PC-9 (cell line): ENCODE measurements at regions not wholly inside any gene's neighbourhood (a gene's known extent, or its start where the extent isn't known, plus 50 kb on each side); places are given as distances from the start of the nearest gene placed in this dataset.

ENCODE experiments used
- BruUV-seq: library from RNA; stranded (reverse); fragments of 400-500 nt; replicated peaks from 2 replicates; lab custom pipeline; 2021; lab: Mats Ljungman, UMichigan
- CTCF ChIA-PET: fragments of 300-600 bp; sonication (Branson Sonifier 250); formaldehyde crosslinking; loops from one replicate; lab custom pipeline; 2022; ENCODE audit warnings: antibody characterized with exemption; lab: Charles Lee
- POLR2A ChIA-PET: fragments of 300-600 bp; sonication (Branson Sonifier 250); formaldehyde crosslinking; loops from one replicate; lab custom pipeline; 2022; ENCODE audit warnings: antibody characterized with exemption; ENCODE audit not compliant: unreplicated experiment; lab: Charles Lee
- DNase-seq, 2 experiments: peaks; one replicate each; pipeline versions ENCODE4 v3.0.0 to v3.0.0-alpha.2; 2015 to 2022; ENCODE audit warnings: mixed read lengths in 1 of 2
- H2AFZ ChIP-seq: fragments of 200-600 bp; sonication (generic); 2 replicates; pipeline ENCODE4 v1.8.1; 2017; ENCODE audit warnings: antibody characterized with exemption
- H3F3A ChIP-seq: fragments of 200-600 bp; sonication (generic); 2 replicates; pipeline ENCODE4 v1.8.1; 2017; ENCODE audit warnings: antibody characterized with exemption, mild to moderate bottlenecking, low read depth; ENCODE audit not compliant: insufficient read depth
- H3K27ac ChIP-seq: fragments of 200-600 bp; sonication (generic); 2 replicates; pipeline ENCODE4 v1.6.1; 2016; ENCODE audit warnings: mixed run types
- H3K27me3 ChIP-seq: fragments of 200-600 bp; sonication (generic); 2 replicates; pipeline ENCODE4 v1.6.1; 2016; ENCODE audit warnings: low read depth, mixed run types; ENCODE audit not compliant: insufficient read depth
- H3K36me3 ChIP-seq: fragments of 200-600 bp; sonication (generic); 2 replicates; pipeline ENCODE4 v1.6.1; 2016; ENCODE audit warnings: low read depth, mixed run types
- H3K4me1 ChIP-seq: fragments of 200-600 bp; sonication (generic); replicated peaks from 2 replicates; pipeline ENCODE4 v1.6.1; 2016; ENCODE audit warnings: mixed run types; ENCODE audit not compliant: insufficient read depth
- H3K4me2 ChIP-seq: fragments of 200-600 bp; sonication (generic); 2 replicates; pipeline ENCODE4 v1.6.1; 2017; ENCODE audit warnings: mixed run types
- H3K4me3 ChIP-seq: fragments of 200-600 bp; sonication (generic); 2 replicates; pipeline ENCODE4 v1.6.1; 2016; ENCODE audit warnings: mixed run types
- H3K79me2 ChIP-seq: fragments of 200-600 bp; sonication (generic); 2 replicates; pipeline ENCODE4 v1.6.1; 2017; ENCODE audit warnings: low read depth, mixed run types
- H3K9me2 ChIP-seq: fragments of 200-600 bp; sonication (generic); 2 replicates; pipeline ENCODE4 v1.8.1; 2017; ENCODE audit warnings: mild to moderate bottlenecking; ENCODE audit not compliant: insufficient read depth
- H3K9me3 ChIP-seq: fragments of 200-600 bp; sonication (generic); 2 replicates; pipeline ENCODE4 v1.8.1; 2016; ENCODE audit warnings: low read depth; ENCODE audit not compliant: insufficient read depth
- H4K20me1 ChIP-seq: fragments of 200-600 bp; sonication (generic); 2 replicates; pipeline ENCODE4 v1.8.1; 2017; ENCODE audit not compliant: insufficient read depth
- EZH2 ChIP-seq: fragments of 200-600 bp; sonication (generic); IDR thresholded peaks from 2 replicates; pipeline ENCODE4 v1.8.0; 2017; ENCODE audit warnings: antibody characterized with exemption, low read depth
- intact Hi-C: fragments of 100-400 bp; cut with micrococcal nuclease; formaldehyde crosslinking; loops from one replicate; pipeline ENCODE4 v1.10.0; 2022; ENCODE audit not compliant: unreplicated experiment
- TF ChIP-seq, protein P1 (sequence below): fragments of 200-600 bp; sonication (generic); conservative IDR thresholded peaks from 2 replicates; pipeline ENCODE4 v1.6.1; 2017; ENCODE audit warnings: mixed run types, antibody characterized with exemption, mild to moderate bottlenecking, moderate library complexity

DNA sequence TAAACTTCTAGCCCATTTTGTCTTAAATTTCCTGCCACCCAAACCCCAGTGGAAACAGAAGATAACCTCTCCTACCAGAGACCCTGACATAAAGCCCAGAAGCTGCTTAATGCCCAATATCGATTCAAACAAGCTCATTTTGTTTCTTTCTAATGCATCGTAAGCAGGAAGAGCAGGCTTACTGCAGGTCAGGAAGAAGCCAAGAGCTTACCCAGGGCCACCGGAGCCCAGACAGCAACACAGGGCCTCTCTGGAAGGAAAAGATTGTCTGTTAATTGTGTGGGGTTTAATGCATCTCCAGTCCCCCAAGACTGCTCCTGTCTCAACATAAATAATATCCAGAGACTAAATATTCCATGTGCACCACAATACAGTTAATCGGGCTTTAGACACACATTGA is 177.3 kb upstream of the NOCT start:
- TF ChIP-seq, protein P1, sequence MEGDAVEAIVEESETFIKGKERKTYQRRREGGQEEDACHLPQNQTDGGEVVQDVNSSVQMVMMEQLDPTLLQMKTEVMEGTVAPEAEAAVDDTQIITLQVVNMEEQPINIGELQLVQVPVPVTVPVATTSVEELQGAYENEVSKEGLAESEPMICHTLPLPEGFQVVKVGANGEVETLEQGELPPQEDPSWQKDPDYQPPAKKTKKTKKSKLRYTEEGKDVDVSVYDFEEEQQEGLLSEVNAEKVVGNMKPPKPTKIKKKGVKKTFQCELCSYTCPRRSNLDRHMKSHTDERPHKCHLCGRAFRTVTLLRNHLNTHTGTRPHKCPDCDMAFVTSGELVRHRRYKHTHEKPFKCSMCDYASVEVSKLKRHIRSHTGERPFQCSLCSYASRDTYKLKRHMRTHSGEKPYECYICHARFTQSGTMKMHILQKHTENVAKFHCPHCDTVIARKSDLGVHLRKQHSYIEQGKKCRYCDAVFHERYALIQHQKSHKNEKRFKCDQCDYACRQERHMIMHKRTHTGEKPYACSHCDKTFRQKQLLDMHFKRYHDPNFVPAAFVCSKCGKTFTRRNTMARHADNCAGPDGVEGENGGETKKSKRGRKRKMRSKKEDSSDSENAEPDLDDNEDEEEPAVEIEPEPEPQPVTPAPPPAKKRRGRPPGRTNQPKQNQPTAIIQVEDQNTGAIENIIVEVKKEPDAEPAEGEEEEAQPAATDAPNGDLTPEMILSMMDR, result no peak
- TF ChIP-seq EZH2, result no peak
- no peaks in the 10 kb centered on the region for H3K27me3 ChIP-seq
- no TSS peak for BruUV-seq
- intact Hi-C loops, result no loop called here
- POLR2A ChIA-PET, result no interaction called here
- no peaks in the 10 kb centered on the region for H3F3A ChIP-seq
- H4K20me1 ChIP-seq, result no peaks in the 10 kb centered on the region
- CTCF ChIA-PET, result no interaction called here
- no peak overlapping the region for H3K4me3 ChIP-seq
- no peaks in the 10 kb centered on the region for H3K79me2 ChIP-seq
- H3K36me3 ChIP-seq, result no peaks in the 10 kb centered on the region
- H3K4me1 ChIP-seq, result no peaks in the 10 kb centered on the region
- H3K27ac ChIP-seq, result no peak overlapping the region
- DNase-seq, result no peak
- no peak overlapping the region for H2AFZ ChIP-seq
- no peaks in the 10 kb centered on the region for H3K9me2 ChIP-seq
- no peaks in the 10 kb centered on the region for H3K9me3 ChIP-seq
- no peak overlapping the region for H3K4me2 ChIP-seq

DNA sequence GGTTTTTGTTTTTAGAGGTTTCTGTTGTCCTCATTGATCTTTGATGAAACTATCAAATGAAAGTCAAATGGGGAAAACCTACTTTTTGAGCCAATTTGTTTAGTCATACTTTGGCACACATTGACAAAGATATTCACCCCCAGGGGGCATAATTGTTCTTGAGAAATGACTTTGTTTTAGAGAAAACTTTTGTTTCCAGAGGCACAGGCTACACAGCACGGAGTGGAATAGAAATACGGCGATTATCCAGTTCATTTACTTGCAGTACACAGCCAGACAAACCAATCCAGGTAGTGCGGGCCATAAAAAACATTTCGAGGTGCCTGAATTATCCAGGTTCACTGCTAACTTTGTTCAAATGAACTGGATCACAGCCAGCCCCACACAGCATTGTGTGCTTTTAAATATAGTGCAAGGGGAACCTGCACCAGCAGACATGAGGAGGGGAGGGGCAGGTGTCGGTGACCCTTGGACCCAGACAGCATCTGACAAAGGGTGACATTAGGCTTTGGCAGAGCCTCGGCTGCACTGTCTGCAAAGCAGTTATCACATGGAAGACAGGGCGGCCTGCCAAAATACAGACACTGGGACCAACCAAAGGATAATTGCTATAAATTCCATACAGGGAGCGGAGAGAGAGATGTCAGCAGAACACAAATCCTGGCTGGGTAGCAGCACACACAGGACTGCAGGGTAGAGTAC is 179.6 kb upstream of the NOCT start:
- BruUV-seq, result no TSS peak
- H3K36me3 ChIP-seq, result no peaks in the 10 kb centered on the region
- no peaks in the 10 kb centered on the region for H3K27me3 ChIP-seq
- H3F3A ChIP-seq, result no peaks in the 10 kb centered on the region
- H4K20me1 ChIP-seq, result no peaks in the 10 kb centered on the region
- no peaks in the 10 kb centered on the region for H3K4me1 ChIP-seq
- H3K9me3 ChIP-seq, result no peaks in the 10 kb centered on the region
- no peak overlapping the region for H3K4me2 ChIP-seq
- H3K9me2 ChIP-seq, result no peaks in the 10 kb centered on the region
- CTCF ChIA-PET, result no interaction called here
- POLR2A ChIA-PET, result no interaction called here
- no peak overlapping the region for H3K4me3 ChIP-seq
- DNase-seq, result no peak
- no peak overlapping the region for H2AFZ ChIP-seq
- intact Hi-C loops, result no loop called here
- no peak for TF ChIP-seq EZH2
- TF ChIP-seq, protein P1, result no peak
- H3K79me2 ChIP-seq, result no peaks in the 10 kb centered on the region
- no peak overlapping the region for H3K27ac ChIP-seq

DNA sequence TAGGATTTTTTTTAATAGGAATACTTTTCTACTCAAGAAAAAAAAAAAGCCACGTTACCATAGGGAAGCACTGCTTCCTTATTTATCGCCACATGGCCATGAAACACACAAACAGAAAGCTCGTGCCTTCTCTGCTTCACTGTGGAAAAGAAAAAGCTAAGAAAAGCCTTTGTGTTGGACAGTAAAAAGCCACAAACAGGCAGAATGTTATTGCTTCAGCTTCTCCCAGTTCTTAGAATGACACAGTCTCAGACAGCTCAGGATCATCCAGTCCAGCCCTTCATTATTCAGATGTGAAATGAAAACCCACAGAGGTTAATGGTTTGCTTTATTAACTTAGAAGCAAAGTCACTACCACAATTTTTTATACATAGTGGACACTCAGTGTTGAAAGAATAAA is 181.6 kb upstream of the NOCT start:
- no peaks in the 10 kb centered on the region for H3K4me1 ChIP-seq
- no peaks in the 10 kb centered on the region for H3K79me2 ChIP-seq
- ChIA-PET CTCF (interaction anchor here (0.7 kb wide), 1 partner anchor 104 kb away, joined by 3 read pairs; no protein-coding TSS in a partner anchor), POLR2A (no interaction called here)
- intact Hi-C loops, result no loop called here
- no peak overlapping the region for H3K27ac ChIP-seq
- DNase-seq, result no peak
- no peak overlapping the region for H3K4me3 ChIP-seq
- BruUV-seq, result no TSS peak
- no peak overlapping the region for H3K4me2 ChIP-seq
- no peak overlapping the region for H2AFZ ChIP-seq
- H3K36me3 ChIP-seq, result no peaks in the 10 kb centered on the region
- H3K27me3 ChIP-seq, result no peaks in the 10 kb centered on the region
- no peaks in the 10 kb centered on the region for H3K9me2 ChIP-seq
- no peaks in the 10 kb centered on the region for H4K20me1 ChIP-seq
- no peaks in the 10 kb centered on the region for H3F3A ChIP-seq
- TF ChIP-seq, protein P1, result no peak
- TF ChIP-seq EZH2, result no peak
- no peaks in the 10 kb centered on the region for H3K9me3 ChIP-seq
